ENCODE measurements at regions not wholly inside any gene's neighbourhood (a gene's known extent, or its start where the extent isn't known, plus 50 kb on each side); places are given as distances from the start of the nearest gene placed in this dataset.

GRCh38 chr2:35228584-35228983 is 1127.0 kb upstream of the CRIM1 start:
- ChIA-PET POLR2A (no interaction called here), RAD21 (ENCODE audit: unreplicated experiment) (no interaction called here), CTCF (no interaction called here), SMC1A (ENCODE audit: uncharacterized antibody, unreplicated experiment) (no interaction called here)
- TF ChIP-seq ZNF207 (IDR thresholded peaks at IDR 0.05; ENCODE audit: borderline replicate concordance), result no peak
- Histone ChIP-seq H3K9me3 (replicated peaks; ENCODE audit: control insufficient read depth, insufficient read depth, low read length) (no peaks in the 10 kb centered on the region), H3K9ac (ENCODE audit: control insufficient read depth, insufficient read depth, low read length) (no peak overlapping the region), H3K79me2 (ENCODE audit: control insufficient read depth, insufficient read depth, low read length) (no peaks in the 10 kb centered on the region), H3K27ac (ENCODE audit: control insufficient read depth, insufficient read depth) (no peak overlapping the region), H3K36me3 (ENCODE audit: control insufficient read depth in 2 of 2, insufficient read depth in 2 of 2, low read length in 1 of 2) (no peaks in the 10 kb centered on the region), H3K4me1 (ENCODE audit: control insufficient read depth, insufficient read depth, low read length) (no peaks in the 10 kb centered on the region), H4K20me1 (ENCODE audit: control insufficient read depth, insufficient read depth) (no peaks in the 10 kb centered on the region), H3K4me2 (ENCODE audit: control insufficient read depth, insufficient read depth) (no peak overlapping the region), H2AFZ (ENCODE audit: control insufficient read depth, low read depth, low read length) (no peak overlapping the region), H3K27me3 (replicated peaks in 1 of 2; ENCODE audit: control insufficient read depth in 2 of 2, insufficient read depth in 2 of 2, low read length in 1 of 2) (no peaks in the 10 kb centered on the region), H3K4me3 (no peak overlapping the region)
- 0% methylated on average over 2 of the region's 2 CpGs for WGBS (ENCODE audit: insufficient coverage, insufficient replicate concordance, low lambda C conversion rate, missing lambda C conversion rate)
- in situ Hi-C loops (cut with MboI), result no loop called here
- intact Hi-C loops (cut with micrococcal nuclease; ENCODE audit: unreplicated experiment), result no loop called here
- ATAC-seq, result no peak
- no peak for DNase-seq (ENCODE audit: low read depth, low spot score)
- BruUV-seq (replicated peaks), result no TSS peak
- no peak for FAIRE-seq

- H3K4me3 ChIP-seq, result no peak overlapping the region
- no peaks in the 10 kb centered on the region for H4K20me1 ChIP-seq (ENCODE audit: control insufficient read depth, insufficient read depth)
- H3K9me3 ChIP-seq (replicated peaks; ENCODE audit: control insufficient read depth, insufficient read depth, low read length), result no peaks in the 10 kb centered on the region
- ATAC-seq (no peak), FAIRE-seq (no peak), DNase-seq (ENCODE audit: low read depth, low spot score) (no peak)
- SMC1A ChIA-PET (ENCODE audit: uncharacterized antibody, unreplicated experiment), result no interaction called here
- H3K36me3 ChIP-seq (ENCODE audit: control insufficient read depth in 2 of 2, insufficient read depth in 2 of 2, low read length in 1 of 2), result no peaks in the 10 kb centered on the region
- POLR2A ChIA-PET, result no interaction called here
- in situ Hi-C loops (cut with MboI) (no loop called here), intact Hi-C loops (cut with micrococcal nuclease; ENCODE audit: unreplicated experiment) (no loop called here)
- WGBS (ENCODE audit: insufficient coverage, insufficient replicate concordance, low lambda C conversion rate, missing lambda C conversion rate), result 0% methylated on average over 2 of the region's 2 CpGs
- H3K9ac ChIP-seq (ENCODE audit: control insufficient read depth, insufficient read depth, low read length), result no peak overlapping the region
- BruUV-seq (replicated peaks), result no TSS peak
- H2AFZ ChIP-seq (ENCODE audit: control insufficient read depth, low read depth, low read length), result no peak overlapping the region
- no peaks in the 10 kb centered on the region for H3K4me1 ChIP-seq (ENCODE audit: control insufficient read depth, insufficient read depth, low read length)
- no peaks in the 10 kb centered on the region for H3K79me2 ChIP-seq (ENCODE audit: control insufficient read depth, insufficient read depth, low read length)
- H3K27ac ChIP-seq (ENCODE audit: control insufficient read depth, insufficient read depth), result no peak overlapping the region
- H3K4me2 ChIP-seq (ENCODE audit: control insufficient read depth, insufficient read depth), result no peak overlapping the region
- H3K27me3 ChIP-seq (replicated peaks in 1 of 2; ENCODE audit: control insufficient read depth in 2 of 2, insufficient read depth in 2 of 2, low read length in 1 of 2), result no peaks in the 10 kb centered on the region
- RAD21 ChIA-PET (ENCODE audit: unreplicated experiment), result no interaction called here
- CTCF ChIA-PET, result no interaction called here
- no peak for TF ChIP-seq ZNF687 (IDR thresholded peaks at IDR 0.05)
- no peak for TF ChIP-seq PKNOX1 (IDR thresholded peaks at IDR 0.05)
Measured at GRCh38 chr2:35220461-35220860, 1135.1 kb upstream of the CRIM1 start.

Measured in GM12878 (cell line).